DND-41 (cell line): ENCODE measurements at regions not wholly inside any gene's neighbourhood (a gene's known extent, or its start where the extent isn't known, plus 50 kb on each side); places are given as distances from the start of the nearest gene placed in this dataset.

Source experiments
- EZH2 ChIP-seq: IDR thresholded peaks from 3 replicates; pipeline ENCODE4 v1.6.1; 2012; ENCODE audit warnings: borderline replicate concordance, low read depth, mild to moderate bottlenecking, moderate library complexity, low read length, inconsistent platforms; ENCODE audit not compliant: severe bottlenecking
- TF ChIP-seq, protein P1 (sequence below): IDR thresholded peaks from 2 replicates; pipeline ENCODE4 v1.5.1; 2012; ENCODE audit warnings: borderline replicate concordance, low read length, moderate library complexity, mild to moderate bottlenecking; ENCODE audit not compliant: poor library complexity, severe bottlenecking; ENCODE audit errors: extremely low read depth

DNA sequence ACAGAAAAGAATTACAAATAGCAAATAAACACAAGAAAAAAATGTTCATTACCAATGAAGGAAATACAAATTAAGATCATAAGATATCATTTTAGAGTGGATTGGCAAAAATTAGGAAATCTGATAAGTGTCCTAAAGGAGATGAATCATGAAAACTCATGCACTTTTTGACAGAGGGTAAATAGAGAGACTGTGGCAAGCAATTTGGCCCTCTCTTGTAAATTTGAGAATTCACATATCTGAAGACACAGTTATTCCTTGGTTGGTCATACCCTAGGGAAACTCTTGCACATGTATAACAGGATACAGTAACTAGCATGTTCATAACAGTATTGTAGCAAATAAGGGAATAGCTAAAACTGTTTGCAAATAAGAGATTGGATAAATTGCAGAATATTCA lies 246.0 kb upstream of the GADL1 start:
- TF ChIP-seq, protein P1, sequence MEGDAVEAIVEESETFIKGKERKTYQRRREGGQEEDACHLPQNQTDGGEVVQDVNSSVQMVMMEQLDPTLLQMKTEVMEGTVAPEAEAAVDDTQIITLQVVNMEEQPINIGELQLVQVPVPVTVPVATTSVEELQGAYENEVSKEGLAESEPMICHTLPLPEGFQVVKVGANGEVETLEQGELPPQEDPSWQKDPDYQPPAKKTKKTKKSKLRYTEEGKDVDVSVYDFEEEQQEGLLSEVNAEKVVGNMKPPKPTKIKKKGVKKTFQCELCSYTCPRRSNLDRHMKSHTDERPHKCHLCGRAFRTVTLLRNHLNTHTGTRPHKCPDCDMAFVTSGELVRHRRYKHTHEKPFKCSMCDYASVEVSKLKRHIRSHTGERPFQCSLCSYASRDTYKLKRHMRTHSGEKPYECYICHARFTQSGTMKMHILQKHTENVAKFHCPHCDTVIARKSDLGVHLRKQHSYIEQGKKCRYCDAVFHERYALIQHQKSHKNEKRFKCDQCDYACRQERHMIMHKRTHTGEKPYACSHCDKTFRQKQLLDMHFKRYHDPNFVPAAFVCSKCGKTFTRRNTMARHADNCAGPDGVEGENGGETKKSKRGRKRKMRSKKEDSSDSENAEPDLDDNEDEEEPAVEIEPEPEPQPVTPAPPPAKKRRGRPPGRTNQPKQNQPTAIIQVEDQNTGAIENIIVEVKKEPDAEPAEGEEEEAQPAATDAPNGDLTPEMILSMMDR = no peak
- TF ChIP-seq EZH2 = no peak
